ENCODE measurements at regions not wholly inside any gene's neighbourhood (a gene's known extent, or its start where the extent isn't known, plus 50 kb on each side); places are given as distances from the start of the nearest gene placed in this dataset.

GRCh38 chr9:81512641-81513040, 176.7 kb downstream of the TLE1 start:
- no peak for DNase-seq (ENCODE audit: low read depth)
- no peaks in the 10 kb centered on the region for H3K36me3 ChIP-seq (ENCODE audit: control insufficient read depth, insufficient read depth, low read length)
- TF ChIP-seq CTCF (IDR thresholded peaks at IDR 0.05; ENCODE audit: insufficient read depth, low read length, poor library complexity, severe bottlenecking) = no peak
- no peak overlapping the region for H3K4me3 ChIP-seq (ENCODE audit: low read depth, low read length)
- H3K27me3 ChIP-seq (ENCODE audit: control insufficient read depth, insufficient read depth, low read length) = no peaks in the 10 kb centered on the region

- no peak for TF ChIP-seq CTCF (IDR thresholded peaks at IDR 0.05; ENCODE audit: insufficient read depth, low read length, poor library complexity, severe bottlenecking)
- Histone ChIP-seq H3K4me3 (ENCODE audit: low read depth, low read length) (no peak overlapping the region), H3K27me3 (ENCODE audit: control insufficient read depth, insufficient read depth, low read length) (no peaks in the 10 kb centered on the region), H3K36me3 (ENCODE audit: control insufficient read depth, insufficient read depth, low read length) (no peaks in the 10 kb centered on the region)
- DNase-seq (ENCODE audit: low read depth) = no peak
Measured at GRCh38 chr9:81508476-81508875, 180.9 kb downstream of the TLE1 start.

- Histone ChIP-seq H3K27me3 (ENCODE audit: control insufficient read depth, insufficient read depth, low read length) (no peaks in the 10 kb centered on the region), H3K4me3 (ENCODE audit: low read depth, low read length) (no peak overlapping the region), H3K36me3 (ENCODE audit: control insufficient read depth, insufficient read depth, low read length) (no peaks in the 10 kb centered on the region)
- no peak for DNase-seq (ENCODE audit: low read depth)
- no peak for TF ChIP-seq CTCF (IDR thresholded peaks at IDR 0.05; ENCODE audit: insufficient read depth, low read length, poor library complexity, severe bottlenecking)
Measured at GRCh38 chr9:81506941-81507864, 182.1 kb downstream of the TLE1 start.

- Histone ChIP-seq H3K27me3 (ENCODE audit: control insufficient read depth, insufficient read depth, low read length) (no peaks in the 10 kb centered on the region), H3K36me3 (ENCODE audit: control insufficient read depth, insufficient read depth, low read length) (no peaks in the 10 kb centered on the region), H3K4me3 (ENCODE audit: low read depth, low read length) (no peak overlapping the region)
- no peak for TF ChIP-seq CTCF (IDR thresholded peaks at IDR 0.05; ENCODE audit: insufficient read depth, low read length, poor library complexity, severe bottlenecking)
- no peak for DNase-seq (ENCODE audit: low read depth)
Measured at GRCh38 chr9:81499594-81499993, 189.8 kb downstream of the TLE1 start.

GRCh38 chr9:81499021-81499454, 190.3 kb downstream of the TLE1 start:
- no peak for TF ChIP-seq CTCF (IDR thresholded peaks at IDR 0.05; ENCODE audit: insufficient read depth, low read length, poor library complexity, severe bottlenecking)
- H3K4me3 ChIP-seq (ENCODE audit: low read depth, low read length) = no peak overlapping the region
- no peak for DNase-seq (ENCODE audit: low read depth)
- H3K36me3 ChIP-seq (ENCODE audit: control insufficient read depth, insufficient read depth, low read length) = no peaks in the 10 kb centered on the region
- no peaks in the 10 kb centered on the region for H3K27me3 ChIP-seq (ENCODE audit: control insufficient read depth, insufficient read depth, low read length)

- TF ChIP-seq CTCF (IDR thresholded peaks at IDR 0.05; ENCODE audit: insufficient read depth, low read length, poor library complexity, severe bottlenecking) = no peak
- Histone ChIP-seq H3K4me3 (ENCODE audit: low read depth, low read length) (no peak overlapping the region), H3K27me3 (ENCODE audit: control insufficient read depth, insufficient read depth, low read length) (no peaks in the 10 kb centered on the region), H3K36me3 (ENCODE audit: control insufficient read depth, insufficient read depth, low read length) (no peaks in the 10 kb centered on the region)
- no peak for DNase-seq (ENCODE audit: low read depth)
Measured at GRCh38 chr9:81498576-81498975, 190.8 kb downstream of the TLE1 start.

Measured in kidney epithelial cell (primary cell).